ENCODE measurements at regions not wholly inside any gene's neighbourhood (a gene's known extent, or its start where the extent isn't known, plus 50 kb on each side); places are given as distances from the start of the nearest gene placed in this dataset.

DNA sequence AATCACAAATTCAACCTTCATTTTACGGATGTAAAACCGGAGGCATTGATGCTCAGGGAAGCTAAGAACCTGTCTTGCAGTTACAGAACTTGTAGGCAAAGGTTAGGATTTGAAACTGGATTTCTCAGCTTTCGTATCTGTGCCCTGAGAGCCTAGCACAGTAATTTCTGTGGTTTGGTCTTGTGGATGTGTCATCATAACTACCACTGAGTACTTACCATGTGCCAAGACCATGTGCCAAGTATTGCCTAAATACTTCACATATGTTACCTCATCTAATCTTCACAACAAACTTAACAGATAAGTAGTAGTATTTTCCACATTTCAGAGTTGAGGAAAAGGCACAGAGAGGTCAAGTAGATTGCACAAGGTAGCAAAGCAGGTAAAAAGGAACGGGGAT is 140.7 kb downstream of the NXPE2 start:
- H3K4me2 ChIP-seq (ENCODE audit: control insufficient read depth, extremely low read depth, insufficient read depth, low read depth, low read length): no peak overlapping the region
- no peak for FAIRE-seq

DNA sequence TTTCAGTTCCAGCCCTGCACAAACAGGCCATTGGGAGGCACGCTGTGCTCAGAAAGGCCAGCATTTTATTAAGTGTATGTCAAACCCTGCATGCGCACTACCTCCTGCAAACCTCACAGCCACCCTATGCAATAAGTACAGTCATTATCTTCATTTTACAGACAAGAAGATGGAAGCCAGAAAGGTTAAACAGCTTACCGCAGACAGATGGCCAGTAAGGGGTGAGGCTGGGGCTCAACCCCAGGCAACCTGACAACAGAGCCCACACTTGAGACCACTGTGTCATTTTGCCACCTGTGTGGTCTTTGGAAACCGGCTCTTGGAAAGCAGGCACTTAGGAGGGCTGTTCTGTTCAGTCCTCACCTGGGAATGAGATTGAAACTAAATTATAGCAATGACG is 142.3 kb downstream of the NXPE2 start:
- Histone ChIP-seq H3K9ac (ENCODE audit: control insufficient read depth, extremely low read depth, insufficient read depth, low read length) (no peak overlapping the region), H3K36me3 (ENCODE audit: control insufficient read depth in 2 of 2, extremely low read depth in 1 of 2, insufficient read depth in 2 of 2, low read length in 2 of 2) (no peaks in the 10 kb centered on the region), H4K20me1 (ENCODE audit: control insufficient read depth, extremely low read depth, insufficient read depth, low read length) (no peaks in the 10 kb centered on the region), H2AFZ (ENCODE audit: control insufficient read depth, low read length) (no peak overlapping the region), H3K79me2 (ENCODE audit: control insufficient read depth, insufficient read depth, low read length) (no peaks in the 10 kb centered on the region), H3K4me2 (ENCODE audit: control insufficient read depth, extremely low read depth, insufficient read depth, low read depth, low read length) (no peak overlapping the region), H3K9me3 (ENCODE audit: control insufficient read depth, low read depth, low read length) (no peaks in the 10 kb centered on the region), H3K9me1 (ENCODE audit: control insufficient read depth, extremely low read depth, insufficient read depth, low read length) (no peaks in the 10 kb centered on the region), H3K4me1 (ENCODE audit: control insufficient read depth, extremely low read depth, insufficient read depth, low read length) (no peaks in the 10 kb centered on the region), H3K27me3 (ENCODE audit: control insufficient read depth, extremely low read depth, insufficient read depth, low read length) (no peaks in the 10 kb centered on the region), H3K4me3 (ENCODE audit: control insufficient read depth in 2 of 3, extremely low read depth in 1 of 3, insufficient read depth in 2 of 3, low read depth in 1 of 3, low read length in 3 of 3) (no peak overlapping the region), H3K27ac (ENCODE audit: control insufficient read depth, insufficient read depth, low read length) (no peak overlapping the region)
- TF ChIP-seq, protein P1, sequence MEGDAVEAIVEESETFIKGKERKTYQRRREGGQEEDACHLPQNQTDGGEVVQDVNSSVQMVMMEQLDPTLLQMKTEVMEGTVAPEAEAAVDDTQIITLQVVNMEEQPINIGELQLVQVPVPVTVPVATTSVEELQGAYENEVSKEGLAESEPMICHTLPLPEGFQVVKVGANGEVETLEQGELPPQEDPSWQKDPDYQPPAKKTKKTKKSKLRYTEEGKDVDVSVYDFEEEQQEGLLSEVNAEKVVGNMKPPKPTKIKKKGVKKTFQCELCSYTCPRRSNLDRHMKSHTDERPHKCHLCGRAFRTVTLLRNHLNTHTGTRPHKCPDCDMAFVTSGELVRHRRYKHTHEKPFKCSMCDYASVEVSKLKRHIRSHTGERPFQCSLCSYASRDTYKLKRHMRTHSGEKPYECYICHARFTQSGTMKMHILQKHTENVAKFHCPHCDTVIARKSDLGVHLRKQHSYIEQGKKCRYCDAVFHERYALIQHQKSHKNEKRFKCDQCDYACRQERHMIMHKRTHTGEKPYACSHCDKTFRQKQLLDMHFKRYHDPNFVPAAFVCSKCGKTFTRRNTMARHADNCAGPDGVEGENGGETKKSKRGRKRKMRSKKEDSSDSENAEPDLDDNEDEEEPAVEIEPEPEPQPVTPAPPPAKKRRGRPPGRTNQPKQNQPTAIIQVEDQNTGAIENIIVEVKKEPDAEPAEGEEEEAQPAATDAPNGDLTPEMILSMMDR (optimal IDR thresholded peaks at IDR 0.05 in 1 of 3, IDR thresholded peaks at IDR 0.05 in 1 of 3, conservative IDR thresholded peaks at IDR 0.05 in 1 of 3; ENCODE audit: extremely low read depth in 1 of 3, insufficient read depth in 2 of 3, low read length in 3 of 3): no peak
- no peak for TF ChIP-seq EZH2 (IDR thresholded peaks at IDR 0.05; ENCODE audit: low read length)
- dilution Hi-C loops (cut with MboI; ENCODE audit: extremely low pct_ligation_motif_present, low sequenced_read_pairs): no loop called here
- FAIRE-seq (no peak), DNase-seq (ENCODE audit: low read depth, low spot score) (no peak)

More for the DNA sequence above, 140.7 kb downstream of the NXPE2 start:
- no peak for DNase-seq (ENCODE audit: low read depth, low spot score)
- dilution Hi-C loops (cut with MboI; ENCODE audit: extremely low pct_ligation_motif_present, low sequenced_read_pairs): no loop called here
- Histone ChIP-seq H3K27me3 (ENCODE audit: control insufficient read depth, extremely low read depth, insufficient read depth, low read length) (no peaks in the 10 kb centered on the region), H3K4me3 (ENCODE audit: control insufficient read depth in 2 of 3, extremely low read depth in 1 of 3, insufficient read depth in 2 of 3, low read depth in 1 of 3, low read length in 3 of 3) (no peak overlapping the region), H3K9me3 (ENCODE audit: control insufficient read depth, low read depth, low read length) (no peaks in the 10 kb centered on the region), H3K27ac (ENCODE audit: control insufficient read depth, insufficient read depth, low read length) (no peak overlapping the region), H3K4me1 (ENCODE audit: control insufficient read depth, extremely low read depth, insufficient read depth, low read length) (no peaks in the 10 kb centered on the region), H4K20me1 (ENCODE audit: control insufficient read depth, extremely low read depth, insufficient read depth, low read length) (no peaks in the 10 kb centered on the region), H3K9me1 (ENCODE audit: control insufficient read depth, extremely low read depth, insufficient read depth, low read length) (no peaks in the 10 kb centered on the region), H3K79me2 (ENCODE audit: control insufficient read depth, insufficient read depth, low read length) (no peaks in the 10 kb centered on the region), H3K36me3 (ENCODE audit: control insufficient read depth in 2 of 2, extremely low read depth in 1 of 2, insufficient read depth in 2 of 2, low read length in 2 of 2) (no peaks in the 10 kb centered on the region), H2AFZ (ENCODE audit: control insufficient read depth, low read length) (no peak overlapping the region), H3K9ac (ENCODE audit: control insufficient read depth, extremely low read depth, insufficient read depth, low read length) (no peak overlapping the region)
- TF ChIP-seq EZH2 (IDR thresholded peaks at IDR 0.05; ENCODE audit: low read length): no peak

Data from keratinocyte (primary cell).